ENCODE measurements at regions not wholly inside any gene's neighbourhood (a gene's known extent, or its start where the extent isn't known, plus 50 kb on each side); places are given as distances from the start of the nearest gene placed in this dataset.

DNA sequence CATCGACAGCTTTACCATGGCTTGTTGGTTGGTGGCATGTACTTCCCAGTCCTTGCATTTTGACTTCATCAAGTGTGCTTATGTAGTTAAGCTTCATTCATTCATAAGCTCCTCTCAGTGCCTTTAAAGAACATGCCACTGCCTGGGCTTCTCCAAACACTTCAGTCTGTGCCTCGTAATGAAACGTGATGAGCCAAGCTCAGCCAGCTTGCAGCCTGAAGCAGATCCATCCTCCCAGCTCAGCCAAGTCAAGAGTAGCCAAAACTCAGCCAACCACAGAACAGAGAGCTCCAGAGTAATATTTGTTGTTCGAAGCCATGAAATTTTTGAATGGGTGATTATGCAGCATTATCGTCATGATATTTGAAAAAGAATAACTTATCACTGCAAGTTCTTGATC, 989.7 kb downstream of the EFNB2 start:
- TF ChIP-seq, protein P1, sequence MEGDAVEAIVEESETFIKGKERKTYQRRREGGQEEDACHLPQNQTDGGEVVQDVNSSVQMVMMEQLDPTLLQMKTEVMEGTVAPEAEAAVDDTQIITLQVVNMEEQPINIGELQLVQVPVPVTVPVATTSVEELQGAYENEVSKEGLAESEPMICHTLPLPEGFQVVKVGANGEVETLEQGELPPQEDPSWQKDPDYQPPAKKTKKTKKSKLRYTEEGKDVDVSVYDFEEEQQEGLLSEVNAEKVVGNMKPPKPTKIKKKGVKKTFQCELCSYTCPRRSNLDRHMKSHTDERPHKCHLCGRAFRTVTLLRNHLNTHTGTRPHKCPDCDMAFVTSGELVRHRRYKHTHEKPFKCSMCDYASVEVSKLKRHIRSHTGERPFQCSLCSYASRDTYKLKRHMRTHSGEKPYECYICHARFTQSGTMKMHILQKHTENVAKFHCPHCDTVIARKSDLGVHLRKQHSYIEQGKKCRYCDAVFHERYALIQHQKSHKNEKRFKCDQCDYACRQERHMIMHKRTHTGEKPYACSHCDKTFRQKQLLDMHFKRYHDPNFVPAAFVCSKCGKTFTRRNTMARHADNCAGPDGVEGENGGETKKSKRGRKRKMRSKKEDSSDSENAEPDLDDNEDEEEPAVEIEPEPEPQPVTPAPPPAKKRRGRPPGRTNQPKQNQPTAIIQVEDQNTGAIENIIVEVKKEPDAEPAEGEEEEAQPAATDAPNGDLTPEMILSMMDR (IDR thresholded peaks at IDR 0.05), result no peak
- no peak for TF ChIP-seq POLR2A (IDR thresholded peaks at IDR 0.05)

All from right lobe of liver (tissue), 4 donors.